ENCODE measurements at regions not wholly inside any gene's neighbourhood (a gene's known extent, or its start where the extent isn't known, plus 50 kb on each side); places are given as distances from the start of the nearest gene placed in this dataset.

GRCh38 chr22:49236541-49237075 is 591.1 kb downstream of the BRD1 start:
- Histone ChIP-seq H3K4me1 (ENCODE audit: control insufficient read depth, insufficient read depth, low read length) (no peaks in the 10 kb centered on the region), H3K27me3 (ENCODE audit: control insufficient read depth, insufficient read depth, low read length) (no peaks in the 10 kb centered on the region), H3K9ac (ENCODE audit: low read length) (no peak overlapping the region), H3K36me3 (ENCODE audit: control insufficient read depth, insufficient read depth, low read length) (no peaks in the 10 kb centered on the region), H3K4me3 (ENCODE audit: low read length) (no peak overlapping the region), H3K27ac (ENCODE audit: low read depth, low read length) (no peak overlapping the region)

GRCh38 chr22:49235463-49236300 is 592.0 kb downstream of the BRD1 start:
- no peak overlapping the region for H3K9ac ChIP-seq (ENCODE audit: low read length)
- no peaks in the 10 kb centered on the region for H3K4me1 ChIP-seq (ENCODE audit: control insufficient read depth, insufficient read depth, low read length)
- H3K36me3 ChIP-seq (ENCODE audit: control insufficient read depth, insufficient read depth, low read length) = no peaks in the 10 kb centered on the region
- no peaks in the 10 kb centered on the region for H3K27me3 ChIP-seq (ENCODE audit: control insufficient read depth, insufficient read depth, low read length)
- H3K4me3 ChIP-seq (ENCODE audit: low read length) = no peak overlapping the region
- no peak overlapping the region for H3K27ac ChIP-seq (ENCODE audit: low read depth, low read length)

- H3K27ac ChIP-seq (ENCODE audit: low read depth, low read length) = no peak overlapping the region
- H3K36me3 ChIP-seq (ENCODE audit: control insufficient read depth, insufficient read depth, low read length) = no peaks in the 10 kb centered on the region
- H3K4me1 ChIP-seq (ENCODE audit: control insufficient read depth, insufficient read depth, low read length) = no peaks in the 10 kb centered on the region
- no peak overlapping the region for H3K4me3 ChIP-seq (ENCODE audit: low read length)
- no peaks in the 10 kb centered on the region for H3K27me3 ChIP-seq (ENCODE audit: control insufficient read depth, insufficient read depth, low read length)
- no peak overlapping the region for H3K9ac ChIP-seq (ENCODE audit: low read length)
These were observed 593.2 kb downstream of the BRD1 start for GRCh38 chr22:49234459-49234858.

DNA sequence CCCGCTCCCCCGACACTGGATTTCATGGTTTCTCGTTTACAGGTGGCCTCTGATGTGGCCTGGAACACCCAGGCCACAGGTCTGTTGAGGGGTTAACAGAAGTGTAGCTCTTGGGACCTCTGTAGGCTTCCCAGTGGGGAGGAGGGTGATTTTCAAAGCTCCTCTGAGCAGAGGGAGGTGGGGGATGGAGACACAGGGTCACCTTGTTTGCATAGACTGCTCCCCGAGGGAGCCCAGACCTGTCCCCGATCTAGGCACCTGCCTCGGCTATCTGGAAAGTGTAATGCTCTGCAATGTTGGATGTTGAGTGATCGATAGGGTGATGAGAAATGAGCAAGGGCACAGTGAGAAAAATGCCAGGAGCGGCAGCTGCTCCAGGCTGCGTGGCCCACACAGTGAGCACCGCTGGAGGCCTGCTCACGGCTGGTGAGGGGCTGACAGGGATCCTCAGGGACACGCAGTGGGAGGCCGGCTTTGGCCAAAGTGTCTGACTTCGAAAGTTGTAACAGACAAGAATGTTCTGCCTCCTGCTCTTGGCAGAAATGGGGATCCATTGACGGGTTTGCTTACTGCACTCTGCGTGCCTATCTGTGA is 594.1 kb downstream of the BRD1 start:
- no peak overlapping the region for H3K4me3 ChIP-seq (ENCODE audit: low read length)
- H3K9ac ChIP-seq (ENCODE audit: low read length) = no peak overlapping the region
- H3K27me3 ChIP-seq (ENCODE audit: control insufficient read depth, insufficient read depth, low read length) = no peaks in the 10 kb centered on the region
- no peaks in the 10 kb centered on the region for H3K36me3 ChIP-seq (ENCODE audit: control insufficient read depth, insufficient read depth, low read length)
- no peaks in the 10 kb centered on the region for H3K4me1 ChIP-seq (ENCODE audit: control insufficient read depth, insufficient read depth, low read length)
- H3K27ac ChIP-seq (ENCODE audit: low read depth, low read length) = no peak overlapping the region

- Histone ChIP-seq H3K4me1 (ENCODE audit: control insufficient read depth, insufficient read depth, low read length) (no peaks in the 10 kb centered on the region), H3K9ac (ENCODE audit: low read length) (no peak overlapping the region), H3K27ac (ENCODE audit: low read depth, low read length) (no peak overlapping the region), H3K4me3 (ENCODE audit: low read length) (no peak overlapping the region), H3K36me3 (ENCODE audit: control insufficient read depth, insufficient read depth, low read length) (no peaks in the 10 kb centered on the region), H3K27me3 (ENCODE audit: control insufficient read depth, insufficient read depth, low read length) (no peaks in the 10 kb centered on the region)
These were observed 595.2 kb downstream of the BRD1 start for GRCh38 chr22:49232319-49233067.

DNA sequence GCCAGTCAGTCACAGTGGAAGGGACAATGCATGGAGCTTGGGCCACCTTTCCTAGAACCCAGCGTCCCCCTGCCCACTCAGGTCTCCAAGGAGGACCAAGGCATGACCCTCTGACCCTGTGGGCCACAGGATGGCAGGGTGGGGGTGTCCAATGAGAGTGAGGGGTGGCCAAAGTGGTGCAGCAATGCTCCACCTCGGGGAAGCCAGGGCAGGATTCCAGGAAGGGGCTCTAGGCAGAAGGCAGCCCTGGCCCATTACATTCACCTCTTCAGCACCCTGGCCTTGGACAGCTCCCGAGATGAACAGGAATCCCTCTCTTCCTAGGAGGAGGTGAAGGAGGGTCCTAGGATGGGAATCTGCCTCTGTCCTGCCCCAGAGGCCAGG is 597.5 kb downstream of the BRD1 start:
- Histone ChIP-seq H3K4me3 (ENCODE audit: low read length) (no peak overlapping the region), H3K27ac (ENCODE audit: low read depth, low read length) (no peak overlapping the region), H3K36me3 (ENCODE audit: control insufficient read depth, insufficient read depth, low read length) (no peaks in the 10 kb centered on the region), H3K27me3 (ENCODE audit: control insufficient read depth, insufficient read depth, low read length) (no peaks in the 10 kb centered on the region), H3K9ac (ENCODE audit: low read length) (no peak overlapping the region), H3K4me1 (ENCODE audit: control insufficient read depth, insufficient read depth, low read length) (no peaks in the 10 kb centered on the region)

GRCh38 chr22:49229483-49230193 is 598.0 kb downstream of the BRD1 start:
- H3K36me3 ChIP-seq (ENCODE audit: control insufficient read depth, insufficient read depth, low read length) = no peaks in the 10 kb centered on the region
- H3K4me3 ChIP-seq (ENCODE audit: low read length) = no peak overlapping the region
- no peak overlapping the region for H3K27ac ChIP-seq (ENCODE audit: low read depth, low read length)
- no peak overlapping the region for H3K9ac ChIP-seq (ENCODE audit: low read length)
- no peaks in the 10 kb centered on the region for H3K27me3 ChIP-seq (ENCODE audit: control insufficient read depth, insufficient read depth, low read length)
- no peaks in the 10 kb centered on the region for H3K4me1 ChIP-seq (ENCODE audit: control insufficient read depth, insufficient read depth, low read length)

GRCh38 chr22:49228431-49229037 is 599.1 kb downstream of the BRD1 start:
- Histone ChIP-seq H3K27me3 (ENCODE audit: control insufficient read depth, insufficient read depth, low read length) (no peaks in the 10 kb centered on the region), H3K9ac (ENCODE audit: low read length) (no peak overlapping the region), H3K36me3 (ENCODE audit: control insufficient read depth, insufficient read depth, low read length) (no peaks in the 10 kb centered on the region), H3K27ac (ENCODE audit: low read depth, low read length) (no peak overlapping the region), H3K4me1 (ENCODE audit: control insufficient read depth, insufficient read depth, low read length) (no peaks in the 10 kb centered on the region), H3K4me3 (ENCODE audit: low read length) (no peak overlapping the region)

GRCh38 chr22:49227670-49228069 is 600.0 kb downstream of the BRD1 start:
- no peaks in the 10 kb centered on the region for H3K36me3 ChIP-seq (ENCODE audit: control insufficient read depth, insufficient read depth, low read length)
- H3K27ac ChIP-seq (ENCODE audit: low read depth, low read length) = no peak overlapping the region
- H3K27me3 ChIP-seq (ENCODE audit: control insufficient read depth, insufficient read depth, low read length) = no peaks in the 10 kb centered on the region
- H3K4me3 ChIP-seq (ENCODE audit: low read length) = no peak overlapping the region
- H3K4me1 ChIP-seq (ENCODE audit: control insufficient read depth, insufficient read depth, low read length) = no peaks in the 10 kb centered on the region
- H3K9ac ChIP-seq (ENCODE audit: low read length) = no peak overlapping the region

GRCh38 chr22:49226096-49226495 is 601.6 kb downstream of the BRD1 start:
- Histone ChIP-seq H3K36me3 (ENCODE audit: control insufficient read depth, insufficient read depth, low read length) (no peaks in the 10 kb centered on the region), H3K9ac (ENCODE audit: low read length) (no peak overlapping the region), H3K4me1 (ENCODE audit: control insufficient read depth, insufficient read depth, low read length) (no peaks in the 10 kb centered on the region), H3K4me3 (ENCODE audit: low read length) (no peak overlapping the region), H3K27ac (ENCODE audit: low read depth, low read length) (no peak overlapping the region), H3K27me3 (ENCODE audit: control insufficient read depth, insufficient read depth, low read length) (no peaks in the 10 kb centered on the region)

DNA sequence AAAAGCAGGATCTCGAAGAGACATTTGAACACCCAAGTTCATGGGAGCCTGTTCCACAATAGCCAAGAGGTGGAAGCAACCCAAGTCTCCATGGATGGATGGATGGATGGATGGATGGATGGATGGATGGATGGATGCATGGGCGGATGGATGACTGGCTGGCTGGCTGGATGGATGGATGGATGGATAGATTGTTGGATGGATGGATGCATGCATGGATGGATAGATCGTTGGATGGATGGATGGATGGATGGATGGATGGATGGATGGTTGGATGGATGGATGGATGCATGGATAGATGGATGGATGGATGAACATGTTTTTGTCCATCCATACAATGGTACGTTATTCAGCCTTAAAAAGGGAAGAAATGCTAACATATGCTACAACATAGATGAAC is 603.4 kb downstream of the BRD1 start:
- Histone ChIP-seq H3K4me1 (ENCODE audit: control insufficient read depth, insufficient read depth, low read length) (no peaks in the 10 kb centered on the region), H3K27me3 (ENCODE audit: control insufficient read depth, insufficient read depth, low read length) (no peaks in the 10 kb centered on the region), H3K36me3 (ENCODE audit: control insufficient read depth, insufficient read depth, low read length) (no peaks in the 10 kb centered on the region), H3K4me3 (ENCODE audit: low read length) (no peak overlapping the region), H3K27ac (ENCODE audit: low read depth, low read length) (no peak overlapping the region), H3K9ac (ENCODE audit: low read length) (no peak overlapping the region)

- Histone ChIP-seq H3K27ac (ENCODE audit: low read depth, low read length) (no peak overlapping the region), H3K9ac (ENCODE audit: low read length) (no peak overlapping the region), H3K4me1 (ENCODE audit: control insufficient read depth, insufficient read depth, low read length) (no peaks in the 10 kb centered on the region), H3K36me3 (ENCODE audit: control insufficient read depth, insufficient read depth, low read length) (no peaks in the 10 kb centered on the region), H3K4me3 (ENCODE audit: low read length) (no peak overlapping the region), H3K27me3 (ENCODE audit: control insufficient read depth, insufficient read depth, low read length) (no peaks in the 10 kb centered on the region)
These were observed 609.5 kb downstream of the BRD1 start for GRCh38 chr22:49218142-49218541.
